PC-3 (cell line): ENCODE measurements at regions not wholly inside any gene's neighbourhood (a gene's known extent, or its start where the extent isn't known, plus 50 kb on each side); places are given as distances from the start of the nearest gene placed in this dataset.

ENCODE experiments used
- ATAC-seq: fragments of 200-7000 bp; cut with Tn5 transposase; 2 replicates; pipeline ENCODE4 v1.9.1; 2020; ENCODE audit warnings: mild to moderate bottlenecking, moderate library complexity
- BruUV-seq: library from RNA; stranded (reverse); fragments of 400-500 nt; replicated peaks from 2 replicates; lab custom pipeline; 2021; lab: Mats Ljungman, UMichigan
- CTCF ChIA-PET: fragments of 300-600 bp; sonication (Branson Sonifier 250); formaldehyde crosslinking; loops from one replicate; lab custom pipeline; 2022; ENCODE audit warnings: antibody characterized with exemption; lab: Charles Lee
- POLR2A ChIA-PET: fragments of 300-600 bp; sonication (Branson Sonifier 250); formaldehyde crosslinking; loops from one replicate; lab custom pipeline; 2022; ENCODE audit warnings: antibody characterized with exemption; ENCODE audit not compliant: unreplicated experiment; lab: Charles Lee
- DNase-seq: peaks from one replicate; pipeline ENCODE4 v3.0.0-alpha.2; 2015
- H2AFZ ChIP-seq: fragments of 300-600 bp; sonication (generic); 2 replicates; pipeline ENCODE4 v1.6.0; 2016; ENCODE audit warnings: antibody characterized with exemption, low read length
- H3F3A ChIP-seq: fragments of 300-600 bp; sonication (generic); one replicate; pipeline ENCODE4 v1.6.0; 2017; ENCODE audit warnings: antibody characterized with exemption, low read length, control low read depth, mild to moderate bottlenecking; ENCODE audit not compliant: unreplicated experiment
- H3K27ac ChIP-seq: fragments of 300-600 bp; sonication (generic); 2 replicates; pipeline ENCODE4 v1.5.1; 2016; ENCODE audit warnings: mild to moderate bottlenecking, low read length
- H3K27me3 ChIP-seq: fragments of 300-600 bp; sonication (generic); 2 replicates; pipeline ENCODE4 v1.6.1; 2016; ENCODE audit warnings: low read length, mixed read lengths
- H3K36me3 ChIP-seq: fragments of 300-600 bp; sonication (generic); 2 replicates; pipeline ENCODE4 v1.6.1; 2016; ENCODE audit warnings: low read depth, mixed run types, low read length, mixed read lengths
- H3K4me1 ChIP-seq: fragments of 300-600 bp; sonication (generic); 2 replicates; pipeline ENCODE4 v1.5.1; 2016; ENCODE audit warnings: low read length; ENCODE audit not compliant: insufficient read depth
- H3K4me2 ChIP-seq: fragments of 300-600 bp; sonication (generic); 2 replicates; pipeline ENCODE4 v1.6.0; 2016; ENCODE audit warnings: low read length
- H3K4me3 ChIP-seq: fragments of 300-600 bp; sonication (generic); 2 replicates; pipeline ENCODE4 v1.5.1; 2016; ENCODE audit warnings: mild to moderate bottlenecking, low read length, mixed read lengths
- H3K79me2 ChIP-seq: fragments of 300-600 bp; sonication (generic); 2 replicates; pipeline ENCODE4 v1.6.1; 2017; ENCODE audit warnings: low read length, mixed read lengths
- H3K9ac ChIP-seq: fragments of 300-600 bp; sonication (generic); 2 replicates; pipeline ENCODE4 v1.6.0; 2016; ENCODE audit warnings: mild to moderate bottlenecking, low read length
- H3K9me2 ChIP-seq: fragments of 300-600 bp; sonication (generic); replicated peaks from 2 replicates; pipeline ENCODE4 v1.6.1; 2016; ENCODE audit warnings: mixed run types, low read length, mixed read lengths
- H3K9me3 ChIP-seq: fragments of 300-600 bp; sonication (generic); 2 replicates; pipeline ENCODE4 v1.6.1; 2016; ENCODE audit warnings: low read length, mixed read lengths
- H4K20me1 ChIP-seq: fragments of 300-600 bp; sonication (generic); 2 replicates; pipeline ENCODE4 v1.6.1; 2016; ENCODE audit warnings: low read length, mixed read lengths
- EZH2 ChIP-seq: fragments of 300-600 bp; sonication (generic); IDR thresholded peaks from one replicate; pipeline ENCODE4 v1.6.1; 2017; ENCODE audit warnings: antibody characterized with exemption, mild to moderate bottlenecking, low read length; ENCODE audit not compliant: unreplicated experiment
- EZH2phosphoT487 ChIP-seq: fragments of 300-600 bp; sonication (generic); IDR thresholded peaks from 2 replicates; pipeline ENCODE4 v1.6.1; 2018; ENCODE audit warnings: mild to moderate bottlenecking, antibody characterized with exemption, low read length, borderline replicate concordance
- intact Hi-C: fragments of 100-400 bp; cut with micrococcal nuclease; formaldehyde crosslinking; loops from 2 replicates; pipeline ENCODE4 v1.9.0; 2023
- TF ChIP-seq, protein P1 (sequence below): fragments of 300-600 bp; sonication (generic); conservative IDR thresholded peaks from 2 replicates; pipeline ENCODE4 v1.5.1; 2017; ENCODE audit warnings: antibody characterized with exemption, low read depth, mild to moderate bottlenecking, low read length

DNA sequence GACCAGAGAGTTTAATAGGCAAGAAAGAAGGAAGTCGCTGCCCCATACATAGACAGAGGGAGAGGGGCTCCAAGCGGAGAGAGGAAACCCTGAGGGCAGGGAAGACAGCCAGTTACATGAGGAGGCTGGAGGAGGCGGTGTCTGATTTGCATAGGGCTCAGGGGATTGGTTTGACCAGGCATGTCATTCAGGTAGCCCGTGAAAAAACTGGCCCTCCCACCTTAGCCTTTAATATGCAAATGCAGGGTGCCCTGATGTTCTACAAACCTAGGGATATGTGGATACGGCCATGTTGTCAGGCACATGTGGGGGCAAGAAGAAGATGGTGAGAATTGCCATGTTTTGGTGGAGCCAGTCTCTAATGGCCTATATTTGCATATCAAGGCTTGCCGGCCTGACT, 1461.6 kb downstream of the PCDH9 start:
- H3K4me3 ChIP-seq: no peak overlapping the region
- H3K27ac ChIP-seq: no peak overlapping the region
- intact Hi-C loops: no loop called here
- H3K4me1 ChIP-seq: no peaks in the 10 kb centered on the region
- DNase-seq (no peak), ATAC-seq (no peak)
- no peaks in the 10 kb centered on the region for H3K36me3 ChIP-seq
- CTCF ChIA-PET: no interaction called here
- POLR2A ChIA-PET: no interaction called here
- no TSS peak for BruUV-seq
- no peaks in the 10 kb centered on the region for H4K20me1 ChIP-seq
- no peaks in the 10 kb centered on the region for H3K9me3 ChIP-seq
- H3K79me2 ChIP-seq: no peaks in the 10 kb centered on the region
- H3K4me2 ChIP-seq: no peak overlapping the region
- H3K9me2 ChIP-seq: no peaks in the 10 kb centered on the region
- H2AFZ ChIP-seq: no peak overlapping the region
- H3K27me3 ChIP-seq: no peaks in the 10 kb centered on the region
- TF ChIP-seq EZH2 (no peak), EZH2phosphoT487 (no peak)
- TF ChIP-seq, protein P1, sequence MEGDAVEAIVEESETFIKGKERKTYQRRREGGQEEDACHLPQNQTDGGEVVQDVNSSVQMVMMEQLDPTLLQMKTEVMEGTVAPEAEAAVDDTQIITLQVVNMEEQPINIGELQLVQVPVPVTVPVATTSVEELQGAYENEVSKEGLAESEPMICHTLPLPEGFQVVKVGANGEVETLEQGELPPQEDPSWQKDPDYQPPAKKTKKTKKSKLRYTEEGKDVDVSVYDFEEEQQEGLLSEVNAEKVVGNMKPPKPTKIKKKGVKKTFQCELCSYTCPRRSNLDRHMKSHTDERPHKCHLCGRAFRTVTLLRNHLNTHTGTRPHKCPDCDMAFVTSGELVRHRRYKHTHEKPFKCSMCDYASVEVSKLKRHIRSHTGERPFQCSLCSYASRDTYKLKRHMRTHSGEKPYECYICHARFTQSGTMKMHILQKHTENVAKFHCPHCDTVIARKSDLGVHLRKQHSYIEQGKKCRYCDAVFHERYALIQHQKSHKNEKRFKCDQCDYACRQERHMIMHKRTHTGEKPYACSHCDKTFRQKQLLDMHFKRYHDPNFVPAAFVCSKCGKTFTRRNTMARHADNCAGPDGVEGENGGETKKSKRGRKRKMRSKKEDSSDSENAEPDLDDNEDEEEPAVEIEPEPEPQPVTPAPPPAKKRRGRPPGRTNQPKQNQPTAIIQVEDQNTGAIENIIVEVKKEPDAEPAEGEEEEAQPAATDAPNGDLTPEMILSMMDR: no peak
- H3K9ac ChIP-seq: no peak overlapping the region
- no peaks in the 10 kb centered on the region for H3F3A ChIP-seq

DNA sequence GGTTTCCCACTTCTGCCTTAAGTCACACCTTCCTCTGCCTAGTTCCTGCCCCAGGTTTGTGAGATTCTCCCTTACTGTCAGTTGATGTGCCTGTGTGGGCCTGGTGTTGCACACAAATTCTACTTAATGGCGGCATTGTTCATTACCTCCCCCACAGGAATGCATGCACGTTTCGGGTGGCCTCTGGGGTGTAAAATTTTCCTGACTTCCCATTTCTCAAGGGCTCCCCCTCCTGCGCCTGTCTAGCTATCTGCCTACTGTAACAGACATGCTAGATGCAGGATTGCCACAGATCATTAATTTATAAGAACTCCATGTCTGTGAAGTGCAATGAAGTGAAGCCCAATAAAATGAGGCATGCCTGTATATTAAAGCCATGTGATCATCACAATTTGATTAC, 1466.3 kb downstream of the PCDH9 start:
- H3K79me2 ChIP-seq: no peaks in the 10 kb centered on the region
- no peak for TF ChIP-seq EZH2phosphoT487
- TF ChIP-seq, protein P1: no peak
- no peak for TF ChIP-seq EZH2
- H4K20me1 ChIP-seq: no peaks in the 10 kb centered on the region
- no peak for ATAC-seq
- POLR2A ChIA-PET: no interaction called here
- no peak overlapping the region for H3K27ac ChIP-seq
- no peak overlapping the region for H3K4me3 ChIP-seq
- CTCF ChIA-PET: no interaction called here
- H3K27me3 ChIP-seq: no peaks in the 10 kb centered on the region
- no peaks in the 10 kb centered on the region for H3K4me1 ChIP-seq
- H3K4me2 ChIP-seq: no peak overlapping the region
- H3K9me2 ChIP-seq: no peaks in the 10 kb centered on the region
- H3F3A ChIP-seq: no peaks in the 10 kb centered on the region
- no peaks in the 10 kb centered on the region for H3K36me3 ChIP-seq
- no peak overlapping the region for H3K9ac ChIP-seq
- no peaks in the 10 kb centered on the region for H3K9me3 ChIP-seq
- no peak overlapping the region for H2AFZ ChIP-seq
- DNase-seq: no peak
- no TSS peak for BruUV-seq
- intact Hi-C loops: no loop called here

DNA sequence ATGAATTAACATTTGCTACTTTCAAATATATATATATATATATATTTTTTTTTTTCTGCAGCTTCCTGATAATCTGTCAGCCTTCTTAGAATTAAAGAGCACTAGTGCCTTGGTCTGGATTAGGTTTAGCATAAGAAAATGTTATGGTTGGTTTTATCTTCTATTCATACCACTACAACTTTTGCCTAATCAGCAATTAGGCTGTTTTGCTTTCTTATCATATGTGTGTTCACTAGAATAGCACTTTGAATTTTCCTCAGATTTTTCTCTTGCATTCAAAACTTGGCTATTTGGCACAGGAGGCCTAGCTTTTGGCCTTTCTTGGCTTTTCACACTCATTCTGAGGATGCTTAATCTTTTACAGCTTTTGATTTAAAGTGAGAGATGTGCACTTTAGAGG, 1468.1 kb downstream of the PCDH9 start:
- Histone ChIP-seq H3K9me3 (no peaks in the 10 kb centered on the region), H3K27me3 (no peaks in the 10 kb centered on the region), H3K4me3 (no peak overlapping the region), H3K4me1 (no peaks in the 10 kb centered on the region), H4K20me1 (no peaks in the 10 kb centered on the region), H3K27ac (no peak overlapping the region), H2AFZ (no peak overlapping the region), H3K9ac (no peak overlapping the region), H3K4me2 (no peak overlapping the region), H3F3A (no peaks in the 10 kb centered on the region), H3K79me2 (no peaks in the 10 kb centered on the region), H3K36me3 (no peaks in the 10 kb centered on the region), H3K9me2 (no peaks in the 10 kb centered on the region)
- no peak for TF ChIP-seq EZH2phosphoT487
- TF ChIP-seq, protein P1: no peak
- TF ChIP-seq EZH2: no peak
- ATAC-seq (no peak), DNase-seq (no peak)
- POLR2A ChIA-PET: no interaction called here
- CTCF ChIA-PET: no interaction called here
- intact Hi-C loops: no loop called here
- no TSS peak for BruUV-seq
